ENCODE measurements at regions not wholly inside any gene's neighbourhood (a gene's known extent, or its start where the extent isn't known, plus 50 kb on each side); places are given as distances from the start of the nearest gene placed in this dataset.
A peak's percentile ranks its signal among the peaks of the same experiment; 100 is the strongest.

DNA sequence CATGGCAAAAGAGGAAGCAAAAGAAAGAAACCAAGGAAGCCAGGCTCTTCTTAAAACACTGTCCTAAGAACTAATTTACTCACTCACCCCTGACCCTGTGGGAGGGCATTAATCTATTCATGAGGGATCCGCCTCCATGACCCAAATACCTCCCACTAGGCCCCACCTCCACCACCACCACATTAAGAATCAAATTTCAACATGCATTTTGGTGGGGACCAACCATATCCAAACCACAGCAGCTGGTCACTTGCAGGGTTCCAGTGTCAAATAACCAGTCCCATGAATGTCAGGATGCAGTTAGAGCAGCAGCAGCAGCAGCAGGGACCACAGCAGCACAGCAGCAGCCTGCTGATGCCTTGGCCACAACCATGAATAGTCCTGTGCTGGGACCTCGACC, 83.8 kb downstream of the ZC3H11B start:
- Histone ChIP-seq H3K4me1 (ENCODE audit: control insufficient read depth, insufficient read depth, low read length) (no peaks in the 10 kb centered on the region), H3K27ac (ENCODE audit: extremely low read depth, low read depth, low read length) (no peak overlapping the region), H3K4me3 (ENCODE audit: low read depth, low read length) (no peak overlapping the region), H3K36me3 (ENCODE audit: control insufficient read depth in 2 of 2, insufficient read depth in 1 of 2, low read length in 2 of 2) (no peaks in the 10 kb centered on the region), H3K9me3 (ENCODE audit: control insufficient read depth, insufficient read depth, low read depth, low read length) (no peaks in the 10 kb centered on the region)
- CTCF ChIA-PET = no interaction called here
- POLR2A ChIA-PET = no interaction called here
- TF ChIP-seq ZNF561 (tag by site-specific recombination; IDR thresholded peaks at IDR 0.05; ENCODE audit: borderline replicate concordance) (no peak), ZNF555 (tag by site-specific recombination; conservative IDR thresholded peaks at IDR 0.05) (no peak), ZFHX2 (tag by site-specific recombination; conservative IDR thresholded peaks at IDR 0.05) (peak; percentile 44), ZNF558 (tag by site-specific recombination; IDR thresholded peaks at IDR 0.05) (no peak), ZNF416 (tag by site-specific recombination; IDR thresholded peaks at IDR 0.05) (no peak), ZNF529 (tag by site-specific recombination; IDR thresholded peaks at IDR 0.05; ENCODE audit: insufficient replicate concordance) (no peak), EGR2 (tag by site-specific recombination; IDR thresholded peaks at IDR 0.05; ENCODE audit: low read depth) (peak; percentile 51)
- TF ChIP-seq, protein P1, sequence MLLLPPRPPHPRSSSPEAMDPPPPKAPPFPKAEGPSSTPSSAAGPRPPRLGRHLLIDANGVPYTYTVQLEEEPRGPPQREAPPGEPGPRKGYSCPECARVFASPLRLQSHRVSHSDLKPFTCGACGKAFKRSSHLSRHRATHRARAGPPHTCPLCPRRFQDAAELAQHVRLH (tag by site-specific recombination; IDR thresholded peaks at IDR 0.05) = no peak

DNA sequence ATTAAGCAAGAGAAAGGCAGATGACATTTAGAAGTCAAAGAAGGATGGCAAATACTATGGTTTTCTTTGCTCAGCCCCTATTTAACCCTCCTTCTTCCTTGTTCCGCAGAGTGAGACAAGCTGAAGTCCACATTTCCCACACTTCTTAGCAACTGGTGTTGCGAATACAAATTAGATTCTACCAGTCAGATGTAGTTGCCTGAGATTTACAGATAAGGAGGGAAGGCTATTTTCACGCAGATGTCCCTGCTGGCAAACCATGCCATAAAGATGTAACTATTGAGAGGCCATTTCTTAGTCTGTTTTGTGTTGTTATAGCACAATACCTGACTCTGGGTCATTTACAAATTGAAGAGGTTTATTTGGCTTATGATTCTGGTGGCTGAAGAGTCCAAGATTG, 84.3 kb downstream of the ZC3H11B start:
- Histone ChIP-seq H3K4me3 (ENCODE audit: low read depth, low read length) (no peak overlapping the region), H3K36me3 (ENCODE audit: control insufficient read depth in 2 of 2, insufficient read depth in 1 of 2, low read length in 2 of 2) (no peaks in the 10 kb centered on the region), H3K27ac (ENCODE audit: extremely low read depth, low read depth, low read length) (no peak overlapping the region), H3K9me3 (ENCODE audit: control insufficient read depth, insufficient read depth, low read depth, low read length) (no peaks in the 10 kb centered on the region), H3K4me1 (ENCODE audit: control insufficient read depth, insufficient read depth, low read length) (no peaks in the 10 kb centered on the region)
- CTCF ChIA-PET = interaction anchor here (0.5 kb wide), 1 partner anchor 1196 kb away, joined by 3 read pairs; no protein-coding TSS in a partner anchor
- no peak for TF ChIP-seq ZNF677 (tag by site-specific recombination; IDR thresholded peaks at IDR 0.05)
- TF ChIP-seq, protein P2, sequence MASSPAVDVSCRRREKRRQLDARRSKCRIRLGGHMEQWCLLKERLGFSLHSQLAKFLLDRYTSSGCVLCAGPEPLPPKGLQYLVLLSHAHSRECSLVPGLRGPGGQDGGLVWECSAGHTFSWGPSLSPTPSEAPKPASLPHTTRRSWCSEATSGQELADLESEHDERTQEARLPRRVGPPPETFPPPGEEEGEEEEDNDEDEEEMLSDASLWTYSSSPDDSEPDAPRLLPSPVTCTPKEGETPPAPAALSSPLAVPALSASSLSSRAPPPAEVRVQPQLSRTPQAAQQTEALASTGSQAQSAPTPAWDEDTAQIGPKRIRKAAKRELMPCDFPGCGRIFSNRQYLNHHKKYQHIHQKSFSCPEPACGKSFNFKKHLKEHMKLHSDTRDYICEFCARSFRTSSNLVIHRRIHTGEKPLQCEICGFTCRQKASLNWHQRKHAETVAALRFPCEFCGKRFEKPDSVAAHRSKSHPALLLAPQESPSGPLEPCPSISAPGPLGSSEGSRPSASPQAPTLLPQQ (tag by site-specific recombination; IDR thresholded peaks at IDR 0.05) = no peak
- TF ChIP-seq ZNF48 (tag by site-specific recombination; IDR thresholded peaks at IDR 0.05) = no peak
- TF ChIP-seq GFI1B (tag by site-specific recombination; IDR thresholded peaks at IDR 0.05) = no peak
- TF ChIP-seq GLI2 (tag by site-specific recombination; IDR thresholded peaks at IDR 0.05; ENCODE audit: borderline replicate concordance, low read depth) = no peak
- no peak for TF ChIP-seq FEZF1 (tag by site-specific recombination; IDR thresholded peaks at IDR 0.05)
- no peak for TF ChIP-seq KLF10 (tag by site-specific recombination; IDR thresholded peaks at IDR 0.05)
- no peak for TF ChIP-seq ZNF600 (tag by site-specific recombination; IDR thresholded peaks at IDR 0.05)
- POLR2A ChIA-PET = no interaction called here

DNA sequence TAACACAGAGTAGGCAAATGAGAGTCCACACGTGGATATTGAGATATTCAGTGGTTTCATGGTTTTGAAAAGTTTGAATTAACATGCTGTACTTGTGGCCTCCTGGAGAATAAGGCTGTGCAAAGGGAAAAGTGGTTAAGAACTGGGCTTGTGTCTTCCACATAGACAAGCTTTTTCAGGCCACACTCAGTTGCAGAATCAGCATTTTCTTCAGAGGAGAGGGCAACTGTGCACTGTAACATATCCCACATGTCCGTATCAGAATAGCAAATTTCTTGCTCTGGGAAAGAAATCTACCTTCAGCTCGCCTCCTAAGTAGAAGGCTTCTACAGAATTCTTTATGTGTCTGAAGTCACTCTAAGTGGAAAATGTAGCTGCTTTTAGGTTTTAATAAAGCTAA, 84.9 kb downstream of the ZC3H11B start:
- Histone ChIP-seq H3K4me3 (ENCODE audit: low read depth, low read length) (no peak overlapping the region), H3K4me1 (ENCODE audit: control insufficient read depth, insufficient read depth, low read length) (no peaks in the 10 kb centered on the region), H3K36me3 (ENCODE audit: control insufficient read depth in 2 of 2, insufficient read depth in 1 of 2, low read length in 2 of 2) (no peaks in the 10 kb centered on the region), H3K9me3 (ENCODE audit: control insufficient read depth, insufficient read depth, low read depth, low read length) (no peaks in the 10 kb centered on the region), H3K27ac (ENCODE audit: extremely low read depth, low read depth, low read length) (no peak overlapping the region)
- ChIA-PET CTCF (interaction anchor here (0.5 to 0.6 kb wide), 2 partner anchors 1196 to 1213 kb away, joined by 3 read pairs; no protein-coding TSS in a partner anchor), POLR2A (no interaction called here)
- no peak for TF ChIP-seq ZNF211 (tag by site-specific recombination; IDR thresholded peaks at IDR 0.05; ENCODE audit: low read depth)
- no peak for TF ChIP-seq RBAK (tag by site-specific recombination; IDR thresholded peaks at IDR 0.05)
- TF ChIP-seq ZNF629 (tag by site-specific recombination; IDR thresholded peaks at IDR 0.05) = no peak
- TF ChIP-seq ZNF776 (tag by site-specific recombination; IDR thresholded peaks at IDR 0.05; ENCODE audit: borderline replicate concordance) = no peak
- no peak for TF ChIP-seq ZNF654 (tag by site-specific recombination; IDR thresholded peaks at IDR 0.05; ENCODE audit: low read depth)
- no peak for TF ChIP-seq ZNF24 (tag by site-specific recombination; IDR thresholded peaks at IDR 0.05)
- TF ChIP-seq YY1 (tag by site-specific recombination; IDR thresholded peaks at IDR 0.05) = no peak
- TF ChIP-seq ZNF114 (tag by site-specific recombination; IDR thresholded peaks at IDR 0.05) = no peak
- TF ChIP-seq ZNF76 (tag by site-specific recombination; IDR thresholded peaks at IDR 0.05; ENCODE audit: borderline replicate concordance, low read depth) = no peak
- no peak for TF ChIP-seq ZNF610 (tag by site-specific recombination; IDR thresholded peaks at IDR 0.05; ENCODE audit: borderline replicate concordance)
- TF ChIP-seq, protein P3, sequence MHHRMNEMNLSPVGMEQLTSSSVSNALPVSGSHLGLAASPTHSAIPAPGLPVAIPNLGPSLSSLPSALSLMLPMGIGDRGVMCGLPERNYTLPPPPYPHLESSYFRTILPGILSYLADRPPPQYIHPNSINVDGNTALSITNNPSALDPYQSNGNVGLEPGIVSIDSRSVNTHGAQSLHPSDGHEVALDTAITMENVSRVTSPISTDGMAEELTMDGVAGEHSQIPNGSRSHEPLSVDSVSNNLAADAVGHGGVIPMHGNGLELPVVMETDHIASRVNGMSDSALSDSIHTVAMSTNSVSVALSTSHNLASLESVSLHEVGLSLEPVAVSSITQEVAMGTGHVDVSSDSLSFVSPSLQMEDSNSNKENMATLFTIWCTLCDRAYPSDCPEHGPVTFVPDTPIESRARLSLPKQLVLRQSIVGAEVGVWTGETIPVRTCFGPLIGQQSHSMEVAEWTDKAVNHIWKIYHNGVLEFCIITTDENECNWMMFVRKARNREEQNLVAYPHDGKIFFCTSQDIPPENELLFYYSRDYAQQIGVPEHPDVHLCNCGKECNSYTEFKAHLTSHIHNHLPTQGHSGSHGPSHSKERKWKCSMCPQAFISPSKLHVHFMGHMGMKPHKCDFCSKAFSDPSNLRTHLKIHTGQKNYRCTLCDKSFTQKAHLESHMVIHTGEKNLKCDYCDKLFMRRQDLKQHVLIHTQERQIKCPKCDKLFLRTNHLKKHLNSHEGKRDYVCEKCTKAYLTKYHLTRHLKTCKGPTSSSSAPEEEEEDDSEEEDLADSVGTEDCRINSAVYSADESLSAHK (tag by site-specific recombination; IDR thresholded peaks at IDR 0.05) = no peak
- TF ChIP-seq ZNF426 (tag by site-specific recombination; IDR thresholded peaks at IDR 0.05) = no peak
- TF ChIP-seq ZNF157 (tag by site-specific recombination; IDR thresholded peaks at IDR 0.05) = no peak
